DMS53 (cell line): ENCODE measurements at regions not wholly inside any gene's neighbourhood (a gene's known extent, or its start where the extent isn't known, plus 50 kb on each side); places are given as distances from the start of the nearest gene placed in this dataset.
A peak's percentile ranks its signal among the peaks of the same experiment; 100 is the strongest.

Experiments
- DNase-seq: peaks from one replicate; lab custom pipeline; 2025; lab: John Stamatoyannopoulos, UW

DNA sequence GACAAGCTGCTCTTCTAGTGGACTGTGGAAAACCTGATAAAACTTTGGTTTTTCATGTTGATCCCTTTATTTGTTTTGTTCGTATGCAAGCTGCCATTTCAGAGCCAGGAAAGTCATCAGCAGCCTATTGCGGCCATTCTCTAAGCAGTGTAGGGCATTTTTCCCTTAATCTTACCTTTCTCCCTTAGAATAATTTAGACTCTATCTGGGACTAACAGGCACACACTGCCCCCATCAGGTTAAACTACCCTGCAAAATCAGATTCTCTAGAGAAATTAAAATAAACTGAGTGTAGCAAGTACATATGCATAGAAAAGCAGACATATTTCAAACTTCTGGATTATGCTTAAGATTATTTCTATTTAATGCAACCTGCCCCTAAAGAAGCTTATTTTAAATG, 347.5 kb downstream of the METTL4 start:
- peak; percentile 94 for DNase-seq

DNA sequence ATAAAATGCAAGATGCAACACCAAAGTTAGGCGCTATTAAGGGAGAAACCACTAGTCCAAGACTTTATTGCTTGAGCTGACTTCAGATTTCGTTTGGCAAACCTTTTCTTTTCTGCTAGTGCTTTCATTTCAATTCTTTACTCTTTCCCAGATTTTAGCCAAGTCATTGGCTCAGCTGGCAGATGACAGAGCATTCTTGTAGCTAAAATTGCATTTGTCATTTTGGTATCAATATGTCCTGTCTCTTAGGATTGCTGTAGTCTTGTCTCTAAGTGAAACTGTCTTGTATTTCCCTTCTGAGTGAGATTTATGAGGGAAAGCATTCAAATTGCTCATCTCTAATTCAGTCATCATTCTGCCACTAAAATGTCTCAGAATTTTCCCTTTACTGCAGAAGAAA, 335.1 kb downstream of the METTL4 start:
- DNase-seq, result no peak

DNA sequence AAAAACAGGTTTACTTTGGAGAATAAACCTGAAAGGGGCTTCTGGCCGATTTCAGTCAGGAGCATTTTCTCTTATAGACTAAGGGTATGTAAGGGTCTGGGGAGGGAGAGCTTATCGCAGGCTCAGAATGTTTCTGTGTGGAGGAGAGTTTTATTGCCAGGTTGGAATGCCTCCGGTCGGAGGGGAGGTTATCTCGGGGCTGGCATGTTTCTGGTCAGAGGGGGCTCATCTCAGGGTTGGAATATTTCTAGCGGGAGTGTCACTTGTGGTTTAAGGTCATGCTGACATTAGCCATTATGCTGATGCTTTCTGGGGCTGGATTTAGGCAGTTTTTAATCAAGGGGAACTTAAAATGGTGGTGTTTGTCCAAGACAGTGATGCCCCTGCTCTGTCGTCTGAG, 333.6 kb downstream of the METTL4 start:
- no peak for DNase-seq

DNA sequence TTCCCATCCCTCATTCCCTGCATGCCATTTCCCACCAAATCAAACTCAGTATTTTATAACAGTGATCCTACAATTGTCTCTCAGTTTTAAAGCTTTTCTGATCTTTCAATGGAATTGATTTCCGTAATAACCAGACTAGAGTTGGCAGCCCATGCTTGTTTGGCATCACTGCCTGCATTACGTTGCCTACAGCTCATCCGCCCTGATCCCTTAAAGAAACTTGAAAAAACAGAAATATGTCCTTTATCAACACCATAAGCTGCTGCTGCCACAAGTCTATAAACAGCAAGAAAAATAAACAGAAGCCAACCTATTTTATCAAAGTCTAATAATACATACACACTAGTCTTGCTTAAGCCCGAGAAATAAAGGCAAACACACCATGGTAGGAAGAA, 331.0 kb downstream of the METTL4 start:
- DNase-seq, result no peak

DNA sequence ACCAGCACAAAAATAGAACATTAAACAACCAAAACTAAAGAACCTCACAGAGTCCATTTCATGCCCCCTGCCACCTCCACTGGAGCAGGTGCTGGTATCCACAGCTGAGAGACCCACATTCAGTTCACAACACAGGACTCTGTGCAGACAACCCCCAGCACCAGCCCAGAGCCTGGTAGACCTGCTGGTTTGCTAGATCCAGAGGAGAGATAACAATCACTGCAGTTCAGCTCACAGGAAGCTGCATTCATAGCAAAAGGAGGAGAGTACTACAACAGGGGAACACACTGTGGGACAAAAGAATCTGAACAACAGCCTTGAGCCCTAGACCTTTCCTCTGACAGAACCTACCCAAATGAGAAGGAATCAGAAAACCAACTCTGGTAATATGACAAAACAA, 326.7 kb downstream of the METTL4 start:
- DNase-seq, result peak; percentile 12

DNA sequence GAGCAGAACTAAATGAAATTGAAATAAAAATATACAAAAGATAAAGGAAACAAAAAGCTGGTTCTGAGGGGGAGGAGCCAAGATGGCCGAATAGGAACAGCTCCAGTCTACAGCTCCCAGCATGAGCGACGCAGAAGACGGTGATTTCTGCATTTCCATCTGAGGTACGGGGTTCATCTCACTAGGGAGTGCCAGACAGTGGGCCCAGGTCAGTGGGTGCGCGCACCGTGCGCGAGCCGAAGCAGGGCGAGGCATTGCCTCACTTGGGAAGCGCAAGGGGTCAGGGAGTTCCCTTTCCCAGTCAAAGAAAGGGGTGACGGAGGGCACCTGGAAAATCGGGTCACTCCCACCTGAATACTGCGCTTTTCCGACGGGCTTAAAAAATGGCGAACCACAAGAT, 324.2 kb downstream of the METTL4 start:
- peak; percentile 66 for DNase-seq

DNA sequence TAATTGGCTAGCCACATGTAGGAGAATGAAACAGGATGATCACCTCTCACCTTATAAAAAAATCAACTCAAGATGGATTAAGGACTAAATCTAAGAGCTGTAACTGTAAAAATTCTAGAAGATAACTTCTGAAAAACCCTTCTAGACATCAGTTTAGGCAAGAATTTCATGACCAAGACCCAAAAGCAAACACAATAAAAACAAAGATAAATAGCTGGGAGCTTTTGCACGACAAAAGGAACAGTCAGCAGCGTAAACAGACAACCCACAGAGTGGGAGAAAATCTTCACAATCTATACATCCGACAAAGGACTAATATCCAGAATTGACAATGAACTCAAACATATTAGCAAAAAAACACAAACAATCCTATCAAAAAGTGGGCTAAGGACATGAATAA, 316.3 kb downstream of the METTL4 start:
- DNase-seq, result no peak

DNA sequence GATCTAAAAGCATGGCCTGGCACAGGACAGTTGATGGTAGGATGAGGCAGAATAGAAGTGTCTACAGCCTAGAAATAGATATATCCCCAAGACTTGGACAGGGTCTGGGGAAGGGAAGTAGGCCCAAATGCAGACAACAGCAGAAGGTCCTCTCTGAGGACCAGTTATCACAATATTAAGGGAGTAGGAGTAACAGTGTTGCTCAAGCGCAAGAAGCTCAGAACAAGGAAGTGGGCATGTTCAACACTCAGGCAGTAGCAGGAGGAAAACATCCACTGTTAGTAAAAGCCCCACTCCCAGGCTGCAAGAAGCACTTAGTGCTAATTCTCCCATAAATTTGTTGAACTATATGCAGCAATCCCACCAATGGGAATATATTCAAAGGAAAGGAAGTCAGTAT, 314.7 kb downstream of the METTL4 start:
- no peak for DNase-seq

DNA sequence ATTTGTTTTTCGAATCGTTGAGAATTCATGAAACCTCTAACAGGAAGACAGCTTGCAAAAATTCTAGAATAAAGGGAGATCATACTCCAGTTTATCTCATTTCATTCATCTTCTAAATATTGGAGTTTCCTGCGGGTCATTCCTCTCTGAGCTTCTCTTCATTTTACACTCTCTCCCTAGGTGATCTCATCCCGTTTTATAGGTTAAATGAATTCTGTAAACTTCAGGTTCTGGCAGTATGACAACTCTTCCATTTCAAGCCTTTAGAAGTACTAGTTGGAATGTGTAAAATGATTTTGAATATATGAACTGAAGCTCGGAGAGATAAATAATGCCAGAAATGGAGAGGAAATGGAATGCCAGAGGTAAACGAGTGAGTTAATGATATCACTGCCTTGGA, 312.4 kb downstream of the METTL4 start:
- no peak for DNase-seq

DNA sequence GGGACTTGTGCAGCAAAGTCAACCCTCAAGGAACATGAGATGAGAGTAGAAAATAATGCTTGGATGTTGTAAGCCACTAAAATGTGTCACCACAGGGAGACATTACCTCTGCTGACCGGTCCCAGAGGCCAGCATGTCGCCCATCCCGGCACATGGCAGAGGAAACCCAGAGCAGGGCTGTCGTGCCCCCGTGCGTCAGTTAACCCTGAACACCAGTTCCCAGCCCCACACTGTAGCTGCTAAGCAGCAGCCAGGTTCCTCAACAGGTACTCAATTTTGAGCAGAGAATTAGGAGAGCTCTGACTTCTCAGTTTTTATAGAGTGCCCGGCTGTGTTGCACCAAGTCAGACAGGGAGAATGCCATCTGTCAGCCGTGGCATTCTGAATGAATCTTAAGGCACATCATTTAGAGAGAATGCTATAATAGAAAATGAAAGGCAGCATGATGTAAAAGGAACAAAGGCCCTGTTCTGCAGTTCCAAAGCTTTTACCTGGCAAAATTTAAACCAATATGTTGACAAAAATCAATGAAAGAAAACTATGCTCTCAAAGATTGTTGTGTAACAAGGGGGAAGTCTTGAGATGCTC, 307.9 kb downstream of the METTL4 start:
- no peak for DNase-seq

DNA sequence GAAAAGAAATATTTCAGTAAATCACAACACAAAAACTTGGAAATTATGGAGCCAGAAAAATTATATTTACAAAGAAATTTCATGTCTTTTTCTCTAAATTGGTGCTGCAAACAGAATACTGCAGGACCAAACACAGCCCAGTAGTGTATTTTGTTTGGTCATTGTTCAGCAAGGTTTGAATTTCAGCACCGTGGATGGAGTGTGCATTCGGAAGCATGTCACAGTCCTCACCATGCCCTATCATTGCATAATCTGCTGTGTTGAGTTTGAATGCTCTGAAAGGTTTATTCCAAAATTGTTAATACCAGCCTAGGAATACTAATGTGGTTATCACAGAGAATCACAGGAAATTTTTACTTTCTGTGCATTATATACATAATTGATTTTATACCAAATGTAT, 296.7 kb downstream of the METTL4 start:
- DNase-seq, result no peak

DNA sequence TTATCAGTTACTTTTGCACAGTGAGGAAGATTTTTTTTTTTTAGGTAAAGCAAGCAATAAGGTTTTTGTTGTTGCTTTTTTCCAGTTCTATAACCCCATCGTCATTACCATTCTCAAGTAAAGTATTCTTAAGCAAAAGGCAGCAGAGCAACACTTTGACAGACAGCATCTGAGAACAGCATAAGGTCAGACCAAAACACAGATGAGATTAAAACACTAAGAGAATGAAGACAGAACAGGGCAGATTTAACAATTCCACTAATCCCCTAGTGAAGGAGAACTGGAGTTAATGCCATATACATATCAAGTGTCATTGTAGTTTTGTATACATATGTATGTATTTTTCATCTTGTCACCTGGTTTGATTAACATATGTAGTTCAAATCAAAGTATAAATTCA, 290.2 kb downstream of the METTL4 start:
- no peak for DNase-seq

DNA sequence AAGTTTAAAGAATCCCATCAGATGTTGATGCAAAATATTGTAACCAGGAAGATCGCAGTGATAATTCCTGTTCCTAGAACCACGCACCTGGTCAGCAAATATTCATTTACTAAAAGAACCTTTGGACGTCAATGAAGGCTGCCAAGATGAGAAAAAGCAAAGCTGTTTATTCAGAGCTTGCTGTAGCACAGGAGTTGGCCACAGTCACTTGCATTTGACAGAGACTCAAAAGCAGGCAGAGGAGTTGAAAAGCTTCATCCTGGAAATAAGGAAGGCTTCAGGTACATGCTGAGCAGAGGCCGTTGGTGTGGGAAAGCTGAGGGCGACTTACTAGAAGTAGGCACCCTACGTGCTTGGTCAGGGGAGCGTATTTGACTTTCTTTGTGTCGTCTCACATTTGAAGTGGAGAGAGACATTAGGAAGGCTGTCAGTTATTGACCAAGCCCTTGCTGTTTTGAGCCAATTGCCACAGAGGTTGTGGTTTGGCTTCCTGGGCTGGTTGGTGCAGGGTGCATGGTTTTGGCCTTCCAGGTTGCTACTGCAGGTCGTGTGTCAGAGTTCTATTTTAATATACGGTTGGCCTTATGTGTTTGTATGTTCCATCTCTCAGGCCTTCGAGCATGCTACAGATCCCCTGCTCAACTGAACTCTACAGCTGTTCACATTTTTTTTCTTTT, 289.6 kb downstream of the METTL4 start:
- DNase-seq, result peak; percentile 27

DNA sequence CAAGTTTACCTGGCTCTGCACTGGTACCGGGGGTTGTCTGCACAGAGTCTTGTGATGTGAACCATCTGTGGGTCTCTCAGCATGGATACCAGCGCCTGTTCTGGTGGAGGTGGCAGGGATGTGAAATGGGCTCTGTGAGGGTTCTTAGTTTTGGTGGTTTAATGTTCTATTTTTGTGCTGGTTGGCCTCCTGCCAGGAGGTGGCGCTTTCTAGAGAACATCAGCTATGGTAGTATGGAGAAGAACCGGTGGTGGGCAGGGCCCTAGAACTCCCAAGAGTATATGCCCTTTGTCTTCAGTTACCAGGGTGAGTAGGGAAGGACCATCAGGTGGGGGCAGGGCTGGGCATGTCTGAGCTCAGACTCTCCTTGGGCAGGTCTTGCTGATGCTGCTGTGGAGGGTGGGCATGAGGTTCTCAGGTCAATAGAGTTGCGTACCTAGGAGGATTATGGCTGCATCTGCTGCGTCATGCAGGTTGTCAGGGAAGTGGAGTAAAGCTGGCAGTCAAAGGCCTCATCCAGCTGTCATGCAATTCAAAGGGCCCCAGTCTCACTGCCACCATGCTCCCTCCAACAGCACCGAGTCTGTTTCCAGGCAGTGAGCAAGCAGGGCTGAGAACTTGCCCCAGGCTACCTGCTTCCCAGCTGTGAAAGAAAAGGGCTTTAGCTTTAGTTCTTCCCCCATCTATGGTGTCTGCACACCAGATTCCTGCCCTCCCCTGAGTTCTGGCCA, 278.0 kb downstream of the METTL4 start:
- peak; percentile 59 for DNase-seq

DNA sequence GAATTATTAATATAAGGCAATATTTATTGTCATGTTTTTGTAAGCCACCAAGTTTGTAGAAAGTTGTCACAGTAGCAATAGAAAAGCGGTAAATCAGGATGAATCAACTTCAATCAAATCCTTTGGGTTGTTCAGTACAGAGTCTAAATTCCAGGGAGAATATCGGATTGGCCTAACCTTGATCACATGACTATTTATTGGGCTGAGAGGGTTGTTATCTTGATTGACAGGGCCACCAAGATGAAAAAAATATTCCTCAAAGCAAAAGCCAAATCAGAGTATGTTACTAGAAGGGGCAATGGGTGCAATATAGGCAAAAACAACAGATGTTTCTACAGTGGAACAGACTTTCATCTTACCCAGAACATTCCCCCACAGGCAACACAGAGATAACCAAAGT, 270.0 kb downstream of the METTL4 start:
- DNase-seq, result no peak

DNA sequence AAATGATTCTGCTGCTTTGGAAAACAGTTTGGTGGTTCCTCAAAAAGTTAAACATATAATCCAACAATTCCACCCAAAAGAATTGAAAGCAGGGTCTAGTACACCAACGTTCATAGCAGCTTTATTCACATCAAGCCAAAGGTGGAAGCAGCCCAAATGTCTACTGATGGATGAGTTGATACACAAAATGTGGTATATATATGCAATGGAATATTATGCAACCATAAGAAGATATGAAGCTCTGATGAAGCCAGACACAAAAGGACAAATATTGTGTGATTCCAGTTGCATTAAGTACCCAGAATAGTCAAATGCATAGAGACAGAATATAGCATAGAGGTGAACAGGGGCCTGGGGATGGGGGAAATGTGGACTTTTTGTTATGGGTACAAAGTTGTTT, 269.3 kb downstream of the METTL4 start:
- DNase-seq, result no peak

DNA sequence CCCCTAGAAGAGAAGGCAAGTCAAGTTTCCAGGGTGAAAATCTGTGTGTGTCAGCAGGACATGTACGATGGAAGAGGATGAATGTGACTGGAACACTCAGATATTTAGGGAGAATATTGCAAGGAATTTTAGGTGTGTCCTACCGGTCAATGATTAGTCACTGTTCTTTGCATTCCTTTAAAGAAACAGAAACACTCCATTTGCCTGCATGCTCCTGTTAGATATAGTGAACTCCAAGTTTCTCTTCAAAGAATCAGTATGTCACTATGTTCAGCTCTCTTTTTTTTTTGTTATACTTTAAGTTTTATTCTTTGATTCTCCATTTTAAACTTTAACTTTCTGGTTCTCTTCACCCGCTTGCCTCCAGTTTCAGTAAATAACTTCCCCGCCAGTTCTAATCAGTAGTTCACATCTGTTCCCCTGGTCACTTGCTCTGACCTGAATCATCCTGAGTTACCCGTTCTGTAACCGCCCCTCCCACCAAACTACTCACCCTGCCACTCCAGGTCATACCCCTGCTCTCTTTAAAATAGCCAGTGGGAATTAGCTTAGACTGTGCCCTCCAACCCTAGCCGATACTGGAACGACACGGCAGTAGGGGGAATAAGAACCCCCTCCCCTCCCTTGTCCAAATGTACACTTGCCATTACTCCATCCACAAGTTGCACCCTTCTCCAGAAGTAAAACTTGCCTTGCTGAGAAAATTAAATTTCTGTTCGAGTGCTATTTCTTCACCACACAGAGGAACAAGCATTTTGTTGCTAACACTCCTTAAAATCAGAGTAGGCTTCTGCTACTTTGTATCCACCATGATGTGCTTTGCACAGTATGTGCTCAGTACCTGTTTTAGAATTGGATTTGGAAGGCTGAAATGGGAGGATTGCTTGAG, 268.4 kb downstream of the METTL4 start:
- no peak for DNase-seq

DNA sequence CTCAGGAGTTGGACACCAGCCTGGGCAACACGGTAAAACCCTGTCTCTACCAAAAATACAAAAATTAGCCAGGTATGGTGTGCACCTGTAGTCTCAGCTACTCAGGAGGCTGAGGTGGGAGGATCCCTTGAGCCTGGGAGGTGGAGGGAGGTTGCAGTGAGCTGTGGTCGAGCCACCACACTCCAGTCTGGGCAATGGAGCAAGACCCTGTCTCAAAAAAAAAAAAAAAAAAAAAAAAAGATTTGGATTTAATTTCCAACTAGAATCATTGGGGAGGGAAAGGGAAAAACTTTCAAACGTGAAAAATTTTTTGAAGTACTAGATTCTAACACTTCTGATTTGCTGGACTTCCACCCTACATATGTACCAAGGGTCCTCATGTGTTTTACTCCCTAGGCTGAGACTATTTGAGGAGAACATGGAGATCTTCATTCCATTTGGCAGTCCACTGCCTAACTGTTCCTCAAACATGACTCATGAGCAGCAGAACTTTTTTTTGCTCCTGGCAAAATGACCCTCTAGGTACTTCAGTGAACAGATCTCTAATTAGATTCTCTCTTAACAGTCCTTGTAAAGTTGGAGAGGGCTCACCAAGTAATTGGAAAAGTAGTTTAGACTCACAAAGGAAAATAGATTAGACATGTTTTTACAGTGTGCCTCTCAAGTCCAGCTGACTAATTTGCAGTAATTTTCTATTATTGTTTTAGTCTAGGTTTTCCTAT, 267.6 kb downstream of the METTL4 start:
- DNase-seq, result peak; percentile 25

DNA sequence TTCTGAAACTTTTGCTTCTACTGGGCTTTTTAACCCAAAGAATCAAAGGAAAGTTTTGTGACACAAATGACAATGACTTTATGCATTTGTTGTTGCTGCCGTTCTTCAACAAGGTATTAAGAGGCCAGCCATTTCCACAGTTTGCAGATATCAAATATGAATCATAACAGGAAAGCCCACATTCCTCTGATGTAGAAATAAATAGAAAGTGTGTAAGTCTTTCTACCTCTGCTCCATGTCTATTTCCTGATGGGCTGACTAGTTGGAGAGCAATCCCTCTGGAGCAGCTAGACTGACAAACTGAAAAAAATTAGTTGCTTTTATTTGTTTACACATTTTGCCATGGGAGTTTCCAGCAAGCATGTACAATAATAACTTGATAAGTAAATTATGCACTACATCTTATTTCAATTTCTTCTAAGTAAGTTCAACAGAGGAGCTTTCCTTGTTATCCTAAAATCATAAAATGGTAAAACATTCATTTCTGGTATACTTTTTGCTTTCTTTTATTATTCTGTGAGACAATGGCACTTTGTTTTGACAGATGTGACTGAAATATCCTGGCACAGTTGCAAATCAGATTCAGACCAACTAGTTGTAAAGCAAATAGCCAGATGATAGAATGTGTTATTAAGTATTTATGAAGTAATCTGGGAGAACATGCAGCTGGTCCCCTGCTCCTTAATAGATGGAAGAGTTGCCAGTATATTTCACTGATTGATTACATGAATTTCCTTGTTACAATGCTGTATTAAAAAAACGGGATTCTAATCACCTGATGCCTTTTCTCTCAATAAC, 266.7 kb downstream of the METTL4 start:
- DNase-seq, result peak; percentile 77

DNA sequence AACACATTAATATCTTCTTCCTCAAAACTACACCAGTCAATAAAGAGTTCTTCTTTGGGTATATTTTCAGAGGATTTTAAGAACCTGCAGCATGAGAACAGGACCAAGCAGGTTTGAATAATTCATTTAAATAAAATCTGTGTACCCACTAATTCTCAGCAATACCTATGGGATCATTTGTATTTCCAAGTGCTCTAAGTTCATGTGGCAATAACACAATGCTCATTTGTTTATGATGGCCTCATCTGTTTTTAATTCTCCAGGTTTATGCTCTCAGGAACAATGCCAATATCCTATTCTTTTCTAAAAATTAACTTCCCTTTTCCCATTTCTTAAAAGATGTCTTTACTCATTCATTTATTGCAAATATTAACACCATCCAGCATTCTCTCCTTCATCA, 264.7 kb downstream of the METTL4 start:
- DNase-seq, result no peak

DNA sequence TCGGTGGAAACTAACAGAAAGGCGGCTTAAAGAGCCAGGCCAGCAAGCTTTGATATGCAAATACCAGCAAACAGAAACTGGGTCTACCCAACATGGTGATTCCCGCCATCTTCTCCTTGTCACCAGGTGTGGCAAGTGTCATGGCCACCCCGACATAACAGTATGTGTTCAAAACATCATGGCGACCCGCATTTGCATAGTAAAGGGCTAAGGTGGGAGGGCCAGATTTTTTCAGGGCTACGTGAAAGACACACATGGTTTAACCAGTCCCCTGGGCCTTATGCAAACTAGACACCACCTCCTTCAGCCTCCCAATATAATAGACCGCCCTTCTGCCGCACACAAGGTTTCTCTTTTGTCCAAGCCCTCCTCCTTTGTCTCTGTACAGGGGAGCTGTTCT, 260.4 kb downstream of the METTL4 start:
- DNase-seq, result no peak
